ENCODE measurements at regions not wholly inside any gene's neighbourhood (a gene's known extent, or its start where the extent isn't known, plus 50 kb on each side); places are given as distances from the start of the nearest gene placed in this dataset.

DNA sequence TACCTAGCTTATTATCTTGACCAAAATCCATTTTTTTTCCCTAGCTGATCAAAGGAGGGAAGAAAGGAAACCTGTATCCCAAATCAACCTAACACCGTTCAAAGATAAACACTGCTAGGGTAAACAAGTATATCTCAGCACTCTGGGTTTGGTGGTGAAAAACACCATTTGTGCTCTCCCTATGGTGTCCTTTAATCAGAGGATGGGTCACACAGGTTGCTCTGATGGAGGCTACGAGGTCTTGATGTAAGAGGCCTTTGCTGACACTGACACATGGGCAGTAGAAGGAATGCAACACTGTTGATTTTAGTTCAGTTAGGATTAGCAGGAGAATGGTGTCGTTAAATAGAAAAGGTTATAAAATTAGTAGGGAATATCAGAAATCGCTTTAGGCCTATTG is 179.3 kb downstream of the HDGFL1 start:
- no peak for DNase-seq (ENCODE audit: low read depth)
- TF ChIP-seq, protein P1, sequence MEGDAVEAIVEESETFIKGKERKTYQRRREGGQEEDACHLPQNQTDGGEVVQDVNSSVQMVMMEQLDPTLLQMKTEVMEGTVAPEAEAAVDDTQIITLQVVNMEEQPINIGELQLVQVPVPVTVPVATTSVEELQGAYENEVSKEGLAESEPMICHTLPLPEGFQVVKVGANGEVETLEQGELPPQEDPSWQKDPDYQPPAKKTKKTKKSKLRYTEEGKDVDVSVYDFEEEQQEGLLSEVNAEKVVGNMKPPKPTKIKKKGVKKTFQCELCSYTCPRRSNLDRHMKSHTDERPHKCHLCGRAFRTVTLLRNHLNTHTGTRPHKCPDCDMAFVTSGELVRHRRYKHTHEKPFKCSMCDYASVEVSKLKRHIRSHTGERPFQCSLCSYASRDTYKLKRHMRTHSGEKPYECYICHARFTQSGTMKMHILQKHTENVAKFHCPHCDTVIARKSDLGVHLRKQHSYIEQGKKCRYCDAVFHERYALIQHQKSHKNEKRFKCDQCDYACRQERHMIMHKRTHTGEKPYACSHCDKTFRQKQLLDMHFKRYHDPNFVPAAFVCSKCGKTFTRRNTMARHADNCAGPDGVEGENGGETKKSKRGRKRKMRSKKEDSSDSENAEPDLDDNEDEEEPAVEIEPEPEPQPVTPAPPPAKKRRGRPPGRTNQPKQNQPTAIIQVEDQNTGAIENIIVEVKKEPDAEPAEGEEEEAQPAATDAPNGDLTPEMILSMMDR (IDR thresholded peaks at IDR 0.05; ENCODE audit: insufficient read depth, low read length, severe bottlenecking) = no peak
- H3K27me3 ChIP-seq (ENCODE audit: control insufficient read depth, insufficient read depth, low read length) = no peaks in the 10 kb centered on the region
- FAIRE-seq = no peak
- H3K4me3 ChIP-seq (ENCODE audit: low read depth, low read length) = no peak overlapping the region
- H3K36me3 ChIP-seq (ENCODE audit: control insufficient read depth, insufficient read depth, low read length) = no peaks in the 10 kb centered on the region

DNA sequence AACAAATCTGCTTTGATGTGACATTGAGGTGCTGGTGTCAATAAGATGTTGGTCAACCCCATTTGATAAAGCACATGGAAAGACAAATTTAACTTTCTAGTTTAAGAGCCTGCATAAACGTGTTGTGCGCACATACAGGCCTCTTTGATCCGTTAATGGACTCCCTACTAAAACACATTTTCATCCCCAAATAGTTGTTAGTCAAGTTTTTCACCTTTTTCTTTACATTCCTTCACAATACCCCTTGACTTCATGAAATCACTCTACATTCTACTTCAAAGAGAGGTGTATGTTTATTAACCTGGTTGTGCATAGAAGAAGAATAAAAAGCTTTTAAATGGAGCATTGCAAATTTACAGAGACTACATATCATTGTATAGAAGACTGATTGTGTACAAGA is 180.3 kb downstream of the HDGFL1 start:
- TF ChIP-seq, protein P1 (IDR thresholded peaks at IDR 0.05; ENCODE audit: insufficient read depth, low read length, severe bottlenecking) = no peak
- FAIRE-seq (no peak), DNase-seq (ENCODE audit: low read depth) (no peak)
- H3K27me3 ChIP-seq (ENCODE audit: control insufficient read depth, insufficient read depth, low read length) = no peaks in the 10 kb centered on the region
- no peaks in the 10 kb centered on the region for H3K36me3 ChIP-seq (ENCODE audit: control insufficient read depth, insufficient read depth, low read length)
- no peak overlapping the region for H3K4me3 ChIP-seq (ENCODE audit: low read depth, low read length)

DNA sequence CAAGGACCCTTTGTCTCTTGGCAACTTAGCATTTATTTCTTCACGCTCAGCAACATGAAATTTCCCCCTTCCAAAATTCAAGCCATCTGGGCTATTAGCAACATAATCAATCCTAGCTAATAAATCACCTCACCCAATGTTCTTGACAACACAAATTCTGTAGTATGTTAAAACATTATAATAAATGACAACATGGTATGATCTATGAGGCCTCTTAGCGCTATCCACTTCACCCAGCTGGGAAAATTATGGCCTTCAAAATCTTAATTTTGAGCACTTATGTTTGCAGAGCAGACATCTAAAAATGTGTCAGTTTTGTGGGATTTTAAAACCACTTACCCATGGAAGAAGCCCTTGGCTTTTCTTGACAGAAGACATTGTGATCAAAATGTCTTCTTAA is 181.9 kb downstream of the HDGFL1 start:
- Histone ChIP-seq H3K27me3 (ENCODE audit: control insufficient read depth, insufficient read depth, low read length) (no peaks in the 10 kb centered on the region), H3K4me3 (ENCODE audit: low read depth, low read length) (no peak overlapping the region), H3K36me3 (ENCODE audit: control insufficient read depth, insufficient read depth, low read length) (no peaks in the 10 kb centered on the region)
- FAIRE-seq (no peak), DNase-seq (ENCODE audit: low read depth) (no peak)
- TF ChIP-seq, protein P1 (IDR thresholded peaks at IDR 0.05; ENCODE audit: insufficient read depth, low read length, severe bottlenecking) = no peak

DNA sequence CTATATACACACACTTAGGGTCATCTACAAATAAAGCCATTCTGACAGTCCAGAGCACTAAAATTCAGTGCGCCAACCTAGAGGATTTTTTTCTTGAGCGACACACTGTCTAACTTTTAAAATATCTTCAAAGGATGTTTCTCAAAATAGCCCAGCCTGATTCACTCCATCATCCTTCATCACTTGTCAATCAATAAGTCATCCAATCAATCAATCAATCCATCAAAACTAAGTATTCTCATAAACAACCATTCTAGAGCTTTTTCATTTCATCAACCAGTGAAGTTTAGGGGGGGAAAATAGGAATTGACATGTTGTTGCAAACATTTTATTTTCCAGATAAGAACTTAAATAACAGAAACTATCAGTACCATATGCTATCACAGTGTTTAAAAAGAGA is 183.2 kb downstream of the HDGFL1 start:
- TF ChIP-seq, protein P1 (IDR thresholded peaks at IDR 0.05; ENCODE audit: insufficient read depth, low read length, severe bottlenecking) = no peak
- Histone ChIP-seq H3K36me3 (ENCODE audit: control insufficient read depth, insufficient read depth, low read length) (no peaks in the 10 kb centered on the region), H3K4me3 (ENCODE audit: low read depth, low read length) (no peak overlapping the region), H3K27me3 (ENCODE audit: control insufficient read depth, insufficient read depth, low read length) (no peaks in the 10 kb centered on the region)
- DNase-seq (ENCODE audit: low read depth) (no peak), FAIRE-seq (no peak)

DNA sequence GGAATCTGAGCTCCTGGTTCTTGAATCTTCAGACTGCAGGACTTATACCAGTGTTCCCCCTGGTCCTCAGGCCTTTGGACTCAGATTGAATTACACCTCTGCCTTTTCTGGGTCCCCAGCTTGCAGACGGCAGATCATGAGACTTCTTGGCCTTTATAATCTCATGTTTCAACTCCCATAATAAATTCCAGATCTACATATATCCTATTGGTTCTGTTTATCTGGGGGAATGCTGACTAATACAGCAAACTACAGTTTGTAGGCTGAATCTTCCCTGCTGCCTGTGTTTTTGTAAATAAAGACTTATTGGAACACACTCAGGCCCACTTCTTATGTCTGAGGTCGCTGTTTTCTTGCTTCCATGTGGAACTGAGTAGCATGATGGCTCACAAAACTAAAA is 184.7 kb downstream of the HDGFL1 start:
- H3K27me3 ChIP-seq (ENCODE audit: control insufficient read depth, insufficient read depth, low read length) = no peaks in the 10 kb centered on the region
- TF ChIP-seq, protein P1 (IDR thresholded peaks at IDR 0.05; ENCODE audit: insufficient read depth, low read length, severe bottlenecking) = no peak
- no peak for FAIRE-seq
- H3K4me3 ChIP-seq (ENCODE audit: low read depth, low read length) = no peak overlapping the region
- peak; percentile 2 for DNase-seq (ENCODE audit: low read depth)
- no peaks in the 10 kb centered on the region for H3K36me3 ChIP-seq (ENCODE audit: control insufficient read depth, insufficient read depth, low read length)

DNA sequence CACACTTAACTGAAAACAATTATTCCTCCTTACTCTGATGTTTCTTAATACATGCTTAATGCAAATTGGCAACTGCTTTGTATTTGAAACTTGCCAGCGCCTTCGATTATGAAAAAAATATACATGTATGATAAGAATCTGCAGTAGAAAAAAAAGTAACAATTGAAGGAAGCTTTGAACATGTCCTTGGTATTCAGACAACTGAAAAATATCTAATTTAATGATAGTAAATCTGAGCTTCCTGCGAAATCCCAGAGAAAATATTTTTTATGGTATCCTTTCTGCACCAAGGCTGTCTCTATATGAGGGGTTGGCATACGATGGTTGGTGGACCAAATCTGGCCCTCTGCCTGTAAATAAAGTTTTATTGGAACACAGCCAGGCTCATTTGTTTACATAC is 186.2 kb downstream of the HDGFL1 start:
- Histone ChIP-seq H3K4me3 (ENCODE audit: low read depth, low read length) (no peak overlapping the region), H3K27me3 (ENCODE audit: control insufficient read depth, insufficient read depth, low read length) (no peaks in the 10 kb centered on the region), H3K36me3 (ENCODE audit: control insufficient read depth, insufficient read depth, low read length) (no peaks in the 10 kb centered on the region)
- FAIRE-seq = no peak
- TF ChIP-seq, protein P1 (IDR thresholded peaks at IDR 0.05; ENCODE audit: insufficient read depth, low read length, severe bottlenecking) = no peak
- DNase-seq (ENCODE audit: low read depth) = no peak

Measured in bronchial epithelial cell (primary cell).